ENCODE measurements at regions not wholly inside any gene's neighbourhood (a gene's known extent, or its start where the extent isn't known, plus 50 kb on each side); places are given as distances from the start of the nearest gene placed in this dataset.
"Not testable (repeated sequence)": the region's sequence is repeated elsewhere in the genome, so short reads cannot be mapped to it uniquely, and the experiment has no call there.

- H3K27ac ChIP-seq (ENCODE audit: low read depth, low read length): no peak overlapping the region
- no peaks in the 10 kb centered on the region for H3K9me3 ChIP-seq (ENCODE audit: low read depth, low read length)
- DNase-seq (ENCODE audit: insufficient read length, low spot score, missing footprints): no peak
- H3K4me3 ChIP-seq (ENCODE audit: insufficient read depth, low read length): no peak overlapping the region
- H2AFZ ChIP-seq (ENCODE audit: low read length): no peak overlapping the region
- H3K36me3 ChIP-seq (ENCODE audit: insufficient read depth, low read length): no peaks in the 10 kb centered on the region
- no peak overlapping the region for H3K4me2 ChIP-seq (ENCODE audit: insufficient read depth, low read length)
- H3K27me3 ChIP-seq (ENCODE audit: insufficient read depth, low read length): no peaks in the 10 kb centered on the region
- H3K4me1 ChIP-seq (ENCODE audit: insufficient read depth, low read length): no peaks in the 10 kb centered on the region
- no peaks in the 10 kb centered on the region for H3K79me2 ChIP-seq (ENCODE audit: insufficient read depth, low read length)
- TF ChIP-seq CTCF (IDR thresholded peaks at IDR 0.05; ENCODE audit: extremely low read depth, low read depth, low read length): no peak
- H4K20me1 ChIP-seq (ENCODE audit: insufficient read depth, low read length): no peaks in the 10 kb centered on the region
Measured at GRCh38 chr3:96480881-96481280, 333.5 kb upstream of the EPHA6 start.

- not testable (repeated sequence) for H4K20me1 ChIP-seq (ENCODE audit: insufficient read depth, low read length); H3K27ac ChIP-seq (ENCODE audit: low read depth, low read length); DNase-seq (ENCODE audit: insufficient read length, low spot score, missing footprints)
Measured at GRCh38 chr3:96483191-96483590, 331.2 kb upstream of the EPHA6 start.

GRCh38 chr3:96483781-96484180 is 330.6 kb upstream of the EPHA6 start:
- Histone ChIP-seq H3K4me2 (ENCODE audit: insufficient read depth, low read length) (no peak overlapping the region), H4K20me1 (ENCODE audit: insufficient read depth, low read length) (no peaks in the 10 kb centered on the region), H3K4me1 (ENCODE audit: insufficient read depth, low read length) (no peaks in the 10 kb centered on the region), H2AFZ (ENCODE audit: low read length) (no peak overlapping the region), H3K79me2 (ENCODE audit: insufficient read depth, low read length) (no peaks in the 10 kb centered on the region), H3K9me3 (ENCODE audit: low read depth, low read length) (no peaks in the 10 kb centered on the region), H3K36me3 (ENCODE audit: insufficient read depth, low read length) (no peaks in the 10 kb centered on the region), H3K27ac (ENCODE audit: low read depth, low read length) (no peak overlapping the region), H3K27me3 (ENCODE audit: insufficient read depth, low read length) (no peaks in the 10 kb centered on the region), H3K4me3 (ENCODE audit: insufficient read depth, low read length) (no peak overlapping the region)
- no peak for DNase-seq (ENCODE audit: insufficient read length, low spot score, missing footprints)
- no peak for TF ChIP-seq CTCF (IDR thresholded peaks at IDR 0.05; ENCODE audit: extremely low read depth, low read depth, low read length)

More at GRCh38 chr3:96483191-96483590, 331.2 kb upstream of the EPHA6 start:
- H3K9me3 ChIP-seq (ENCODE audit: low read depth, low read length); H3K27me3 ChIP-seq (ENCODE audit: insufficient read depth, low read length); H3K4me2 ChIP-seq (ENCODE audit: insufficient read depth, low read length); H3K4me1 ChIP-seq (ENCODE audit: insufficient read depth, low read length); H3K36me3 ChIP-seq (ENCODE audit: insufficient read depth, low read length); H3K79me2 ChIP-seq (ENCODE audit: insufficient read depth, low read length); H2AFZ ChIP-seq (ENCODE audit: low read length); H3K4me3 ChIP-seq (ENCODE audit: insufficient read depth, low read length): not testable (repeated sequence)

- TF ChIP-seq CTCF (IDR thresholded peaks at IDR 0.05; ENCODE audit: extremely low read depth, low read depth, low read length): no peak
- Histone ChIP-seq H3K27me3 (ENCODE audit: insufficient read depth, low read length) (no peaks in the 10 kb centered on the region), H3K4me1 (ENCODE audit: insufficient read depth, low read length) (no peaks in the 10 kb centered on the region), H3K27ac (ENCODE audit: low read depth, low read length) (no peak overlapping the region), H3K79me2 (ENCODE audit: insufficient read depth, low read length) (no peaks in the 10 kb centered on the region), H3K9me3 (ENCODE audit: low read depth, low read length) (no peaks in the 10 kb centered on the region), H3K36me3 (ENCODE audit: insufficient read depth, low read length) (no peaks in the 10 kb centered on the region), H4K20me1 (ENCODE audit: insufficient read depth, low read length) (no peaks in the 10 kb centered on the region), H2AFZ (ENCODE audit: low read length) (no peak overlapping the region), H3K4me2 (ENCODE audit: insufficient read depth, low read length) (no peak overlapping the region), H3K4me3 (ENCODE audit: insufficient read depth, low read length) (no peak overlapping the region)
- no peak for DNase-seq (ENCODE audit: insufficient read length, low spot score, missing footprints)
Measured at GRCh38 chr3:96488708-96489107, 325.7 kb upstream of the EPHA6 start.

All from osteoblast (primary cell).